ENCODE measurements at regions not wholly inside any gene's neighbourhood (a gene's known extent, or its start where the extent isn't known, plus 50 kb on each side); places are given as distances from the start of the nearest gene placed in this dataset.

- TF ChIP-seq CTCF (IDR thresholded peaks at IDR 0.05) (no peak), EP300 (IDR thresholded peaks at IDR 0.05) (no peak), POLR2A (IDR thresholded peaks at IDR 0.05) (no peak)
These were observed 243.2 kb upstream of the TSHZ3 start for GRCh38 chr19:31592456-31592855.

All from gastroesophageal sphincter (tissue), 3 donors.